PC-9 (cell line): ENCODE measurements at regions not wholly inside any gene's neighbourhood (a gene's known extent, or its start where the extent isn't known, plus 50 kb on each side); places are given as distances from the start of the nearest gene placed in this dataset.

Source experiments
- BruUV-seq: library from RNA; stranded (reverse); fragments of 400-500 nt; replicated peaks from 2 replicates; lab custom pipeline; 2021; lab: Mats Ljungman, UMichigan
- CTCF ChIA-PET: fragments of 300-600 bp; sonication (Branson Sonifier 250); formaldehyde crosslinking; loops from one replicate; lab custom pipeline; 2022; ENCODE audit warnings: antibody characterized with exemption; lab: Charles Lee
- POLR2A ChIA-PET: fragments of 300-600 bp; sonication (Branson Sonifier 250); formaldehyde crosslinking; loops from one replicate; lab custom pipeline; 2022; ENCODE audit warnings: antibody characterized with exemption; ENCODE audit not compliant: unreplicated experiment; lab: Charles Lee
- DNase-seq, 2 experiments: peaks; one replicate each; pipeline versions ENCODE4 v3.0.0 to v3.0.0-alpha.2; 2015 to 2022; ENCODE audit warnings: mixed read lengths in 1 of 2
- H2AFZ ChIP-seq: fragments of 200-600 bp; sonication (generic); 2 replicates; pipeline ENCODE4 v1.8.1; 2017; ENCODE audit warnings: antibody characterized with exemption
- H3F3A ChIP-seq: fragments of 200-600 bp; sonication (generic); 2 replicates; pipeline ENCODE4 v1.8.1; 2017; ENCODE audit warnings: antibody characterized with exemption, mild to moderate bottlenecking, low read depth; ENCODE audit not compliant: insufficient read depth
- H3K27ac ChIP-seq: fragments of 200-600 bp; sonication (generic); 2 replicates; pipeline ENCODE4 v1.6.1; 2016; ENCODE audit warnings: mixed run types
- H3K27me3 ChIP-seq: fragments of 200-600 bp; sonication (generic); 2 replicates; pipeline ENCODE4 v1.6.1; 2016; ENCODE audit warnings: low read depth, mixed run types; ENCODE audit not compliant: insufficient read depth
- H3K36me3 ChIP-seq: fragments of 200-600 bp; sonication (generic); 2 replicates; pipeline ENCODE4 v1.6.1; 2016; ENCODE audit warnings: low read depth, mixed run types
- H3K4me1 ChIP-seq: fragments of 200-600 bp; sonication (generic); replicated peaks from 2 replicates; pipeline ENCODE4 v1.6.1; 2016; ENCODE audit warnings: mixed run types; ENCODE audit not compliant: insufficient read depth
- H3K4me2 ChIP-seq: fragments of 200-600 bp; sonication (generic); 2 replicates; pipeline ENCODE4 v1.6.1; 2017; ENCODE audit warnings: mixed run types
- H3K4me3 ChIP-seq: fragments of 200-600 bp; sonication (generic); 2 replicates; pipeline ENCODE4 v1.6.1; 2016; ENCODE audit warnings: mixed run types
- H3K79me2 ChIP-seq: fragments of 200-600 bp; sonication (generic); 2 replicates; pipeline ENCODE4 v1.6.1; 2017; ENCODE audit warnings: low read depth, mixed run types
- H3K9me2 ChIP-seq: fragments of 200-600 bp; sonication (generic); 2 replicates; pipeline ENCODE4 v1.8.1; 2017; ENCODE audit warnings: mild to moderate bottlenecking; ENCODE audit not compliant: insufficient read depth
- H3K9me3 ChIP-seq: fragments of 200-600 bp; sonication (generic); 2 replicates; pipeline ENCODE4 v1.8.1; 2016; ENCODE audit warnings: low read depth; ENCODE audit not compliant: insufficient read depth
- H4K20me1 ChIP-seq: fragments of 200-600 bp; sonication (generic); 2 replicates; pipeline ENCODE4 v1.8.1; 2017; ENCODE audit not compliant: insufficient read depth
- EZH2 ChIP-seq: fragments of 200-600 bp; sonication (generic); IDR thresholded peaks from 2 replicates; pipeline ENCODE4 v1.8.0; 2017; ENCODE audit warnings: antibody characterized with exemption, low read depth
- intact Hi-C: fragments of 100-400 bp; cut with micrococcal nuclease; formaldehyde crosslinking; loops from one replicate; pipeline ENCODE4 v1.10.0; 2022; ENCODE audit not compliant: unreplicated experiment
- TF ChIP-seq, protein P1 (sequence below): fragments of 200-600 bp; sonication (generic); conservative IDR thresholded peaks from 2 replicates; pipeline ENCODE4 v1.6.1; 2017; ENCODE audit warnings: mixed run types, antibody characterized with exemption, mild to moderate bottlenecking, moderate library complexity

DNA sequence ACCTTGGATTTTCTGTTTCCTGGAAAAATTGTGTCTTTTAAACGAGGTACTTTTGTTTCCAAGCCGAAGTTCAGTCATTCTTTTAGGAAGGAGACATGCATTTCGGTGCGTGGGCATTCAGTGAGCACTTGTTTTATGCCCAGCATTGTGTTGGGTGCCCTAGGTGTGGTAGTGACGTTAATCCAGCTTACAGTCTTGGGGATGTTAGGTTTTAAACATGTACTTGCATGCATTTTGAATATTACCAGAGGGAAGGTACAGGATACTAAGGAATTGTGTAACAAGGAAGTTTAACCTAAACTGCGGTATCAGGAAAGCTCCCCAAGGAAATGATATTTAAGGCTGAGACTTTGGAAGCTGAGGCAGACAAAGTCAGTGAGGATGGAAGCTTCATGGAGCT lies 66.3 kb downstream of the ARHGAP35 start:
- H3K4me3 ChIP-seq = peak overlapping the region; percentile 50; the same call in 1 of the 2 replicates
- no TSS peak for BruUV-seq
- H3F3A ChIP-seq = peaks cover 60% of the 10 kb centered on the region
- peaks cover 6% of the 10 kb centered on the region; the same call in 1 of the 2 replicates for H4K20me1 ChIP-seq
- no peak for DNase-seq
- intact Hi-C loops = no loop called here
- H3K4me1 ChIP-seq = peaks cover 69% of the 10 kb centered on the region
- no peaks in the 10 kb centered on the region for H3K9me3 ChIP-seq
- ChIA-PET CTCF (interaction anchor here (0.6 kb wide), 1 partner anchor 100 kb away, joined by 3 read pairs; no protein-coding TSS in a partner anchor), POLR2A (no interaction called here)
- H3K36me3 ChIP-seq = peaks cover 7% of the 10 kb centered on the region; the same call in 1 of the 2 replicates
- no peak overlapping the region for H2AFZ ChIP-seq
- H3K9me2 ChIP-seq = no peaks in the 10 kb centered on the region
- peaks cover 90% of the 10 kb centered on the region for H3K79me2 ChIP-seq
- H3K27me3 ChIP-seq = no peaks in the 10 kb centered on the region
- H3K27ac ChIP-seq = peak overlapping the region; percentile 95
- peak overlapping the region; percentile 85 for H3K4me2 ChIP-seq
- TF ChIP-seq EZH2 = no peak
- TF ChIP-seq, protein P1, sequence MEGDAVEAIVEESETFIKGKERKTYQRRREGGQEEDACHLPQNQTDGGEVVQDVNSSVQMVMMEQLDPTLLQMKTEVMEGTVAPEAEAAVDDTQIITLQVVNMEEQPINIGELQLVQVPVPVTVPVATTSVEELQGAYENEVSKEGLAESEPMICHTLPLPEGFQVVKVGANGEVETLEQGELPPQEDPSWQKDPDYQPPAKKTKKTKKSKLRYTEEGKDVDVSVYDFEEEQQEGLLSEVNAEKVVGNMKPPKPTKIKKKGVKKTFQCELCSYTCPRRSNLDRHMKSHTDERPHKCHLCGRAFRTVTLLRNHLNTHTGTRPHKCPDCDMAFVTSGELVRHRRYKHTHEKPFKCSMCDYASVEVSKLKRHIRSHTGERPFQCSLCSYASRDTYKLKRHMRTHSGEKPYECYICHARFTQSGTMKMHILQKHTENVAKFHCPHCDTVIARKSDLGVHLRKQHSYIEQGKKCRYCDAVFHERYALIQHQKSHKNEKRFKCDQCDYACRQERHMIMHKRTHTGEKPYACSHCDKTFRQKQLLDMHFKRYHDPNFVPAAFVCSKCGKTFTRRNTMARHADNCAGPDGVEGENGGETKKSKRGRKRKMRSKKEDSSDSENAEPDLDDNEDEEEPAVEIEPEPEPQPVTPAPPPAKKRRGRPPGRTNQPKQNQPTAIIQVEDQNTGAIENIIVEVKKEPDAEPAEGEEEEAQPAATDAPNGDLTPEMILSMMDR = no peak

- POLR2A ChIA-PET = no interaction called here
- no peaks in the 10 kb centered on the region for H3K36me3 ChIP-seq
- H3F3A ChIP-seq = peaks cover 58% of the 10 kb centered on the region
- no peaks in the 10 kb centered on the region for H3K27me3 ChIP-seq
- BruUV-seq = no TSS peak
- no peak for TF ChIP-seq EZH2
- H3K9me3 ChIP-seq = no peaks in the 10 kb centered on the region
- H3K27ac ChIP-seq = peak overlapping the region; percentile 95
- peaks cover 90% of the 10 kb centered on the region for H3K79me2 ChIP-seq
- intact Hi-C loops = no loop called here
- CTCF ChIA-PET = interaction anchor here (0.6 kb wide), 1 partner anchor 85 kb away, joined by 3 read pairs; no protein-coding TSS in a partner anchor
- peaks cover 67% of the 10 kb centered on the region for H3K4me1 ChIP-seq
- no peaks in the 10 kb centered on the region for H3K9me2 ChIP-seq
- H4K20me1 ChIP-seq = peaks cover 6% of the 10 kb centered on the region; the same call in 1 of the 2 replicates
- peak overlapping the region; percentile 85 for H3K4me2 ChIP-seq
- DNase-seq = no peak
- H2AFZ ChIP-seq = no peak overlapping the region
- no peak overlapping the region for H3K4me3 ChIP-seq
Measured at GRCh38 chr19:46927893-46928292, 67.1 kb downstream of the ARHGAP35 start.

GRCh38 chr19:46928951-46929350 lies 68.2 kb downstream of the ARHGAP35 start:
- Histone ChIP-seq H3K79me2 (peaks cover 92% of the 10 kb centered on the region), H3K36me3 (no peaks in the 10 kb centered on the region), H4K20me1 (peaks cover 6% of the 10 kb centered on the region; the same call in 1 of the 2 replicates), H3F3A (peaks cover 47% of the 10 kb centered on the region), H3K4me1 (peaks cover 57% of the 10 kb centered on the region), H3K4me3 (no peak overlapping the region), H3K4me2 (no peak overlapping the region), H2AFZ (no peak overlapping the region), H3K27me3 (no peaks in the 10 kb centered on the region), H3K9me3 (no peaks in the 10 kb centered on the region), H3K27ac (no peak overlapping the region), H3K9me2 (no peaks in the 10 kb centered on the region)
- no peak for DNase-seq
- TF ChIP-seq EZH2 = no peak
- TF ChIP-seq, protein P1 = no peak; the same call in 1 of the 2 replicates
- ChIA-PET POLR2A (no interaction called here), CTCF (interaction anchor here (0.6 kb wide), 1 partner anchor 46 kb away, joined by 3 read pairs; no protein-coding TSS in a partner anchor)
- intact Hi-C loops = no loop called here
- no TSS peak for BruUV-seq
